ENCODE measurements at regions not wholly inside any gene's neighbourhood (a gene's known extent, or its start where the extent isn't known, plus 50 kb on each side); places are given as distances from the start of the nearest gene placed in this dataset.
A peak's percentile ranks its signal among the peaks of the same experiment; 100 is the strongest.

DNA sequence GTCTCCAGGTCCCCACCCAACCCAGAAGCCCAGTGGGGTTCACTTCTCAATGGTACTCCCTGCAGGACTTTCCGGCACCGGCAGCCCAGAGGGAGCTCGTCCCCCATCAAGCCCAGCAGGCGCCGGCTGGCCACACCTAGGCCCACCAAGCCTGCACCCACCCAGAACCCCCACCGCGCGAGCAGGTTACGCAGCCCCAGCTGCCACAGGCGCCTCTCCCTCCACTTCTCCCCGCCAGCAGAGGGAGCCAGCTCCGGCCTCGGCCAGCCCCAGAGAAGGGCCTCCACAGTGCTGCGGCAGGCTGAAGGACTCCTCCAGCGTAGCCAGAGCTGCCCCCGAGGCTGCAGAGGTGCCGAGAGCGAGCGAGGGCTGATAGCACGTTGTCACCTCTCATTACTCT lies 722.3 kb downstream of the PLA2G4A start:
- H3K27ac Mint-ChIP-seq = no peak overlapping the region
- peak; percentile 69 for ATAC-seq

More for the DNA sequence above, 722.3 kb downstream of the PLA2G4A start:
- Mint-ChIP-seq H3K27me3 (ENCODE audit: insufficient read depth, low read depth, poor library complexity) (peaks cover 1% of the 10 kb centered on the region), H3K9me3 (peaks cover 15% of the 10 kb centered on the region), H3K4me1 (no peaks in the 10 kb centered on the region), H3K36me3 (ENCODE audit: low read depth) (peaks cover 7% of the 10 kb centered on the region), H3K4me3 (no peak overlapping the region)
- peak; percentile 44 for DNase-seq (ENCODE audit: low spot score)
- Histone ChIP-seq H3K4me2 (no peak overlapping the region), H2AFZ (no peak overlapping the region), H3K27me3 (ENCODE audit: insufficient read depth) (no peaks in the 10 kb centered on the region), H3K4me1 (ENCODE audit: insufficient read depth) (no peaks in the 10 kb centered on the region), H3F3A (replicated peaks; ENCODE audit: low read depth) (no peaks in the 10 kb centered on the region), H3K79me2 (replicated peaks; ENCODE audit: insufficient read depth) (no peaks in the 10 kb centered on the region), H3K27ac (ENCODE audit: low read depth) (no peak overlapping the region), H3K4me3 (no peak overlapping the region), H3K9me2 (ENCODE audit: insufficient read depth) (peaks cover 7% of the 10 kb centered on the region; the same call in 1 of the 2 replicates), H3K36me3 (ENCODE audit: insufficient read depth) (no peaks in the 10 kb centered on the region; the same call in 1 of the 2 replicates), H4K20me1 (replicated peaks; ENCODE audit: insufficient read depth) (no peaks in the 10 kb centered on the region)
- TF ChIP-seq, protein P1, sequence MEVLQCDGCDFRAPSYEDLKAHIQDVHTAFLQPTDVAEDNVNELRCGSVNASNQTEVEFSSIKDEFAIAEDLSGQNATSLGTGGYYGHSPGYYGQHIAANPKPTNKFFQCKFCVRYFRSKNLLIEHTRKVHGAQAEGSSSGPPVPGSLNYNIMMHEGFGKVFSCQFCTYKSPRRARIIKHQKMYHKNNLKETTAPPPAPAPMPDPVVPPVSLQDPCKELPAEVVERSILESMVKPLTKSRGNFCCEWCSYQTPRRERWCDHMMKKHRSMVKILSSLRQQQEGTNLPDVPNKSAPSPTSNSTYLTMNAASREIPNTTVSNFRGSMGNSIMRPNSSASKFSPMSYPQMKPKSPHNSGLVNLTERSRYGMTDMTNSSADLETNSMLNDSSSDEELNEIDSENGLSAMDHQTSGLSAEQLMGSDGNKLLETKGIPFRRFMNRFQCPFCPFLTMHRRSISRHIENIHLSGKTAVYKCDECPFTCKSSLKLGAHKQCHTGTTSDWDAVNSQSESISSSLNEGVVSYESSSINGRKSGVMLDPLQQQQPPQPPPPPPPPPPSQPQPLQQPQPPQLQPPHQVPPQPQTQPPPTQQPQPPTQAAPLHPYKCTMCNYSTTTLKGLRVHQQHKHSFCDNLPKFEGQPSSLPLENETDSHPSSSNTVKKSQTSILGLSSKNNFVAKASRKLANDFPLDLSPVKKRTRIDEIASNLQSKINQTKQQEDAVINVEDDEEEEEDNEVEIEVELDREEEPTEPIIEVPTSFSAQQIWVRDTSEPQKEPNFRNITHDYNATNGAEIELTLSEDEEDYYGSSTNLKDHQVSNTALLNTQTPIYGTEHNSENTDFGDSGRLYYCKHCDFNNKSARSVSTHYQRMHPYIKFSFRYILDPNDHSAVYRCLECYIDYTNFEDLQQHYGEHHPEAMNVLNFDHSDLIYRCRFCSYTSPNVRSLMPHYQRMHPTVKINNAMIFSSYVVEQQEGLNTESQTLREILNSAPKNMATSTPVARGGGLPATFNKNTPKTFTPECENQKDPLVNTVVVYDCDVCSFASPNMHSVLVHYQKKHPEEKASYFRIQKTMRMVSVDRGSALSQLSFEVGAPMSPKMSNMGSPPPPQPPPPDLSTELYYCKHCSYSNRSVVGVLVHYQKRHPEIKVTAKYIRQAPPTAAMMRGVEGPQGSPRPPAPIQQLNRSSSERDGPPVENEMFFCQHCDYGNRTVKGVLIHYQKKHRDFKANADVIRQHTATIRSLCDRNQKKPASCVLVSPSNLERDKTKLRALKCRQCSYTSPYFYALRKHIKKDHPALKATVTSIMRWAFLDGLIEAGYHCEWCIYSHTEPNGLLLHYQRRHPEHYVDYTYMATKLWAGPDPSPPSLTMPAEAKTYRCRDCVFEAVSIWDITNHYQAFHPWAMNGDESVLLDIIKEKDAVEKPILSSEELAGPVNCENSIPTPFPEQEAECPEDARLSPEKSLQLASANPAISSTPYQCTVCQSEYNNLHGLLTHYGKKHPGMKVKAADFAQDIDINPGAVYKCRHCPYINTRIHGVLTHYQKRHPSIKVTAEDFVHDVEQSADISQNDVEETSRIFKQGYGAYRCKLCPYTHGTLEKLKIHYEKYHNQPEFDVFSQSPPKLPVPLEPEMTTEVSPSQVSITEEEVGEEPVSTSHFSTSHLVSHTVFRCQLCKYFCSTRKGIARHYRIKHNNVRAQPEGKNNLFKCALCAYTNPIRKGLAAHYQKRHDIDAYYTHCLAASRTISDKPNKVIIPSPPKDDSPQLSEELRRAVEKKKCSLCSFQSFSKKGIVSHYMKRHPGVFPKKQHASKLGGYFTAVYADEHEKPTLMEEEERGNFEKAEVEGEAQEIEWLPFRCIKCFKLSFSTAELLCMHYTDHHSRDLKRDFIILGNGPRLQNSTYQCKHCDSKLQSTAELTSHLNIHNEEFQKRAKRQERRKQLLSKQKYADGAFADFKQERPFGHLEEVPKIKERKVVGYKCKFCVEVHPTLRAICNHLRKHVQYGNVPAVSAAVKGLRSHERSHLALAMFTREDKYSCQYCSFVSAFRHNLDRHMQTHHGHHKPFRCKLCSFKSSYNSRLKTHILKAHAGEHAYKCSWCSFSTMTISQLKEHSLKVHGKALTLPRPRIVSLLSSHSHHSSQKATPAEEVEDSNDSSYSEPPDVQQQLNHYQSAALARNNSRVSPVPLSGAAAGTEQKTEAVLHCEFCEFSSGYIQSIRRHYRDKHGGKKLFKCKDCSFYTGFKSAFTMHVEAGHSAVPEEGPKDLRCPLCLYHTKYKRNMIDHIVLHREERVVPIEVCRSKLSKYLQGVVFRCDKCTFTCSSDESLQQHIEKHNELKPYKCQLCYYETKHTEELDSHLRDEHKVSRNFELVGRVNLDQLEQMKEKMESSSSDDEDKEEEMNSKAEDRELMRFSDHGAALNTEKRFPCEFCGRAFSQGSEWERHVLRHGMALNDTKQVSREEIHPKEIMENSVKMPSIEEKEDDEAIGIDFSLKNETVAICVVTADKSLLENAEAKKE (CRISPR knock-in tag; IDR thresholded peaks at IDR 0.05) = no peak
- peak; percentile 52 to 77 for TF ChIP-seq CTCF (conservative IDR thresholded peaks at IDR 0.05; ENCODE audit: low read depth in 2 of 2)

Measured in GM23338 (cell line).